ENCODE measurements at regions not wholly inside any gene's neighbourhood (a gene's known extent, or its start where the extent isn't known, plus 50 kb on each side); places are given as distances from the start of the nearest gene placed in this dataset.
A peak's percentile ranks its signal among the peaks of the same experiment; 100 is the strongest.

DNA sequence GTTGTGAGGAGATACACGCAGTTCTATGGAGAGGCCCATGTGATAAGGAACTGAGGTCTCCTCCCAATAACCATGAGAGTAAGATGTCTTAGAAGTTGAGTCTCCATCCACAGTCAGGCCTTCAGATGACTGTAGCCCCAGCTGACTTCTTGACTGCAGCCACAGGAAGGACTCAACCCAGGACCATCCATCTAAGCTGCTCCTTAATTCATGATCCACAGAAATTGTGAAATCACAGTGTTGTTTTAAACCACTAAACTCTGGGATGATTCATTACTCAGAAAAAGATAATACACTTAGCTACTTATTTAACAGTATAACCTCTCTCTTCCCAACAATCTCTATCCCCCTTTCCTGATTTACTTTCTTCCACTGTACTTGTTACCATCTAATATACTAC is 173.3 kb downstream of the ALDH1A2 start:
- TF ChIP-seq, protein P1, sequence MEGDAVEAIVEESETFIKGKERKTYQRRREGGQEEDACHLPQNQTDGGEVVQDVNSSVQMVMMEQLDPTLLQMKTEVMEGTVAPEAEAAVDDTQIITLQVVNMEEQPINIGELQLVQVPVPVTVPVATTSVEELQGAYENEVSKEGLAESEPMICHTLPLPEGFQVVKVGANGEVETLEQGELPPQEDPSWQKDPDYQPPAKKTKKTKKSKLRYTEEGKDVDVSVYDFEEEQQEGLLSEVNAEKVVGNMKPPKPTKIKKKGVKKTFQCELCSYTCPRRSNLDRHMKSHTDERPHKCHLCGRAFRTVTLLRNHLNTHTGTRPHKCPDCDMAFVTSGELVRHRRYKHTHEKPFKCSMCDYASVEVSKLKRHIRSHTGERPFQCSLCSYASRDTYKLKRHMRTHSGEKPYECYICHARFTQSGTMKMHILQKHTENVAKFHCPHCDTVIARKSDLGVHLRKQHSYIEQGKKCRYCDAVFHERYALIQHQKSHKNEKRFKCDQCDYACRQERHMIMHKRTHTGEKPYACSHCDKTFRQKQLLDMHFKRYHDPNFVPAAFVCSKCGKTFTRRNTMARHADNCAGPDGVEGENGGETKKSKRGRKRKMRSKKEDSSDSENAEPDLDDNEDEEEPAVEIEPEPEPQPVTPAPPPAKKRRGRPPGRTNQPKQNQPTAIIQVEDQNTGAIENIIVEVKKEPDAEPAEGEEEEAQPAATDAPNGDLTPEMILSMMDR (conservative IDR thresholded peaks at IDR 0.05 in 1 of 2, IDR thresholded peaks at IDR 0.05 in 1 of 2; ENCODE audit: low read depth in 1 of 2, low read length in 2 of 2), result no peak
- no peak for TF ChIP-seq EZH2 (IDR thresholded peaks at IDR 0.05; ENCODE audit: low read length, missing control alignments)
- no peak overlapping the region for H3K27ac ChIP-seq (ENCODE audit: insufficient read depth, low read length)
- H3K27me3 ChIP-seq (ENCODE audit: control insufficient read depth, insufficient read depth, low read length), result no peaks in the 10 kb centered on the region
- no peaks in the 10 kb centered on the region for H3K36me3 ChIP-seq (ENCODE audit: control insufficient read depth, insufficient read depth, low read length)
- H3K4me2 ChIP-seq (ENCODE audit: extremely low read depth, insufficient read depth, low read length), result no peak overlapping the region
- no peak overlapping the region for H3K9ac ChIP-seq (ENCODE audit: insufficient read depth, low read length)
- no peaks in the 10 kb centered on the region for H4K20me1 ChIP-seq (ENCODE audit: control insufficient read depth, extremely low read depth, insufficient read depth, low read length)
- no peaks in the 10 kb centered on the region for H3K79me2 ChIP-seq (ENCODE audit: control insufficient read depth, insufficient read depth, low read length)
- H3K4me1 ChIP-seq (ENCODE audit: control insufficient read depth, extremely low read depth, insufficient read depth, low read length), result no peaks in the 10 kb centered on the region
- H2AFZ ChIP-seq (ENCODE audit: low read length), result no peak overlapping the region
- no peak overlapping the region for H3K4me3 ChIP-seq (replicated peaks in 1 of 4; ENCODE audit: control extremely low read depth in 1 of 4, insufficient read depth in 1 of 4, low read depth in 3 of 4, low read length in 4 of 4)
- peak; percentile 17 to 27 for DNase-seq (ENCODE audit: low read depth in 2 of 2)
- H3K9me3 ChIP-seq (ENCODE audit: control insufficient read depth, insufficient read depth, low read depth, low read length), result no peaks in the 10 kb centered on the region

DNA sequence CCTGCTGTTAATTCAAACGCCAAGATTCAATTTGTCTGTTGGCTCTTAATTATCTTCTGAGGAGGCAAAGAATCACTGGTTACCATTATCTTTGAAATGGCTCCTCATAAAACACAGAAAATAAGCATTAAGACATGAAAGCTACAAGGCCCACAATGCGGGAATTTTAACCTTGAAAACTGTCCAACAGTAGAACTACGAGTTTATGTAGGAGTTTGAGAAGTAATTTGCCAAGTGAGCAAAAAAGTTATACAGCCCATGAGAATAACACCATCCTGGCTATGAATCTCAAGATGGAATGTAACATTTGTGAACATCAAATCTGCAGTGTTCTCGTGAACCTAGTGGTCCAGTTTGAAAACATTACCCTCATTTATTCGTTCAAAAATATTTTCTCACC is 172.5 kb downstream of the ALDH1A2 start:
- DNase-seq (ENCODE audit: low read depth in 2 of 2), result no peak
- Histone ChIP-seq H3K4me3 (replicated peaks in 1 of 4; ENCODE audit: control extremely low read depth in 1 of 4, insufficient read depth in 1 of 4, low read depth in 3 of 4, low read length in 4 of 4) (no peak overlapping the region), H3K79me2 (ENCODE audit: control insufficient read depth, insufficient read depth, low read length) (no peaks in the 10 kb centered on the region), H3K9ac (ENCODE audit: insufficient read depth, low read length) (no peak overlapping the region), H3K27ac (ENCODE audit: insufficient read depth, low read length) (no peak overlapping the region), H3K4me2 (ENCODE audit: extremely low read depth, insufficient read depth, low read length) (no peak overlapping the region), H3K36me3 (ENCODE audit: control insufficient read depth, insufficient read depth, low read length) (no peaks in the 10 kb centered on the region), H4K20me1 (ENCODE audit: control insufficient read depth, extremely low read depth, insufficient read depth, low read length) (no peaks in the 10 kb centered on the region), H2AFZ (ENCODE audit: low read length) (no peak overlapping the region), H3K9me3 (ENCODE audit: control insufficient read depth, insufficient read depth, low read depth, low read length) (no peaks in the 10 kb centered on the region), H3K4me1 (ENCODE audit: control insufficient read depth, extremely low read depth, insufficient read depth, low read length) (no peaks in the 10 kb centered on the region), H3K27me3 (ENCODE audit: control insufficient read depth, insufficient read depth, low read length) (no peaks in the 10 kb centered on the region)
- TF ChIP-seq EZH2 (IDR thresholded peaks at IDR 0.05; ENCODE audit: low read length, missing control alignments), result no peak
- TF ChIP-seq, protein P1 (conservative IDR thresholded peaks at IDR 0.05 in 1 of 2, IDR thresholded peaks at IDR 0.05 in 1 of 2; ENCODE audit: low read depth in 1 of 2, low read length in 2 of 2), result no peak

DNA sequence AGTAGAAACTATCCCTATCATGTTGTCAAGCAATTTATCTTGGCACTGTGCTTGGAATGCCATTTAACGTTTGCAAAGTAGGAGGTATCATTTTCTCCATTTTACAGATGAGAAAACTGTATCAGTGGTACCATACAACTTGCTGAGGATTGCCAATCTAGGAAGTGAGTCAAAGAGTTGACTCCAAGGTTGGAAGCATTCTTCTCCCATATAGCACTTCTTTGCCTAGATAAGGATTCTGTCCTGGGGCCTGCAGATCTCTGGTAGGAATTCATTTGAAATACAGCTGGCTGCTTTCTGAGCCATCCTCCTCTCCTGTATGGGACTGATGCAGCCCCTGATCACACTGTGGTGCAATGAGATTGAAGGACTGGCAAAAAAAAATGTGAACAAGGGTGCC is 170.2 kb downstream of the ALDH1A2 start:
- H3K27ac ChIP-seq (ENCODE audit: insufficient read depth, low read length), result no peak overlapping the region
- DNase-seq (ENCODE audit: low read depth in 2 of 2), result no peak

More for the DNA sequence above, 170.2 kb downstream of the ALDH1A2 start:
- Histone ChIP-seq H4K20me1 (ENCODE audit: control insufficient read depth, extremely low read depth, insufficient read depth, low read length) (no peaks in the 10 kb centered on the region), H3K4me3 (replicated peaks in 1 of 4; ENCODE audit: control extremely low read depth in 1 of 4, insufficient read depth in 1 of 4, low read depth in 3 of 4, low read length in 4 of 4) (no peak overlapping the region), H3K4me1 (ENCODE audit: control insufficient read depth, extremely low read depth, insufficient read depth, low read length) (no peaks in the 10 kb centered on the region), H3K9me3 (ENCODE audit: control insufficient read depth, insufficient read depth, low read depth, low read length) (no peaks in the 10 kb centered on the region), H3K9ac (ENCODE audit: insufficient read depth, low read length) (no peak overlapping the region), H2AFZ (ENCODE audit: low read length) (no peak overlapping the region), H3K79me2 (ENCODE audit: control insufficient read depth, insufficient read depth, low read length) (no peaks in the 10 kb centered on the region), H3K36me3 (ENCODE audit: control insufficient read depth, insufficient read depth, low read length) (no peaks in the 10 kb centered on the region), H3K4me2 (ENCODE audit: extremely low read depth, insufficient read depth, low read length) (no peak overlapping the region), H3K27me3 (ENCODE audit: control insufficient read depth, insufficient read depth, low read length) (no peaks in the 10 kb centered on the region)
- TF ChIP-seq, protein P1 (conservative IDR thresholded peaks at IDR 0.05 in 1 of 2, IDR thresholded peaks at IDR 0.05 in 1 of 2; ENCODE audit: low read depth in 1 of 2, low read length in 2 of 2), result no peak
- TF ChIP-seq EZH2 (IDR thresholded peaks at IDR 0.05; ENCODE audit: low read length, missing control alignments), result no peak
